BJ (cell line): ENCODE measurements at regions not wholly inside any gene's neighbourhood (a gene's known extent, or its start where the extent isn't known, plus 50 kb on each side); places are given as distances from the start of the nearest gene placed in this dataset.
A peak's percentile ranks its signal among the peaks of the same experiment; 100 is the strongest.

Experiments
- CTCF ChIA-PET: fragments of 350-600 bp; formaldehyde crosslinking; extraction: SDS; loops from one replicate; lab custom pipeline; 2021; ENCODE audit warnings: antibody characterized with exemption, inconsistent platforms; lab: Yijun Ruan, JAX
- POLR2A ChIA-PET: fragments of 300-600 bp; sonication (Branson Sonifier 250); formaldehyde crosslinking; extraction: SDS; loops from one replicate; lab custom pipeline; 2021; ENCODE audit warnings: antibody characterized with exemption; lab: Charles Lee
- DNase-seq: peaks from one replicate; pipeline ENCODE4 v3.0.0-alpha.2; 2011; ENCODE audit warnings: low read depth
- H3K27me3 ChIP-seq: 2 replicates; pipeline ENCODE4 v1.6.0; 2011; ENCODE audit warnings: low read length; ENCODE audit not compliant: control insufficient read depth, insufficient read depth
- H3K36me3 ChIP-seq: 2 replicates; pipeline ENCODE4 v1.5.1; 2011; ENCODE audit warnings: low read length; ENCODE audit not compliant: control insufficient read depth, insufficient read depth
- H3K4me3 ChIP-seq: 2 replicates; pipeline ENCODE4 v1.5.1; 2011; ENCODE audit warnings: low read depth, mild to moderate bottlenecking, control low read depth, low read length
- CTCF ChIP-seq: IDR thresholded peaks from 2 replicates; pipeline ENCODE4 v1.5.1; 2011; ENCODE audit warnings: low read depth, mild to moderate bottlenecking, control low read depth, inconsistent platforms, low read length, moderate library complexity; ENCODE audit not compliant: insufficient read depth

- no peaks in the 10 kb centered on the region for H3K36me3 ChIP-seq
- no peak for TF ChIP-seq CTCF
- no peaks in the 10 kb centered on the region for H3K27me3 ChIP-seq
- POLR2A ChIA-PET: no interaction called here
- H3K4me3 ChIP-seq: no peak overlapping the region
- DNase-seq: no peak
- CTCF ChIA-PET: no interaction called here
Measured at GRCh38 chr6:82608781-82609180, 245.2 kb downstream of the TPBG start.

- DNase-seq: no peak
- ChIA-PET CTCF (interaction anchor here (1.6 kb wide), 1 partner anchor 341 kb away, joined by 8 read pairs; no protein-coding TSS in a partner anchor), POLR2A (no interaction called here)
- H3K27me3 ChIP-seq: no peaks in the 10 kb centered on the region
- no peak overlapping the region for H3K4me3 ChIP-seq
- H3K36me3 ChIP-seq: no peaks in the 10 kb centered on the region
- no peak for TF ChIP-seq CTCF
Measured at GRCh38 chr6:82611751-82612150, 248.1 kb downstream of the TPBG start.

GRCh38 chr6:82612475-82613039, 248.9 kb downstream of the TPBG start:
- Histone ChIP-seq H3K36me3 (no peaks in the 10 kb centered on the region), H3K4me3 (no peak overlapping the region), H3K27me3 (no peaks in the 10 kb centered on the region)
- no peak for DNase-seq
- CTCF ChIA-PET: interaction anchor here (1.6 kb wide), 1 partner anchor 342 kb away, joined by 8 read pairs; no protein-coding TSS in a partner anchor
- no peak for TF ChIP-seq CTCF
- POLR2A ChIA-PET: no interaction called here

- ChIA-PET POLR2A (no interaction called here), CTCF (interaction anchor here (1.3 to 2.0 kb wide), 2 partner anchors 343 to 443 kb away, joined by 4 read pairs; no protein-coding TSS in a partner anchor)
- TF ChIP-seq CTCF: no peak
- no peak overlapping the region for H3K4me3 ChIP-seq
- no peak for DNase-seq
- H3K27me3 ChIP-seq: no peaks in the 10 kb centered on the region
- no peaks in the 10 kb centered on the region for H3K36me3 ChIP-seq
Measured at GRCh38 chr6:82614518-82614917, 250.9 kb downstream of the TPBG start.

- no peak for DNase-seq
- POLR2A ChIA-PET: no interaction called here
- Histone ChIP-seq H3K27me3 (no peaks in the 10 kb centered on the region), H3K36me3 (no peaks in the 10 kb centered on the region), H3K4me3 (no peak overlapping the region)
- TF ChIP-seq CTCF: peak; percentile 39
- CTCF ChIA-PET: interaction anchor here (0.7 to 2.0 kb wide), 13 partner anchors 12 to 441 kb away, joined by 3 to 6 read pairs (median 4); partner anchors contain the start of gene TPBG
Measured at GRCh38 chr6:82616386-82617028, 252.9 kb downstream of the TPBG start.
